ENCODE measurements at regions not wholly inside any gene's neighbourhood (a gene's known extent, or its start where the extent isn't known, plus 50 kb on each side); places are given as distances from the start of the nearest gene placed in this dataset.

DNA sequence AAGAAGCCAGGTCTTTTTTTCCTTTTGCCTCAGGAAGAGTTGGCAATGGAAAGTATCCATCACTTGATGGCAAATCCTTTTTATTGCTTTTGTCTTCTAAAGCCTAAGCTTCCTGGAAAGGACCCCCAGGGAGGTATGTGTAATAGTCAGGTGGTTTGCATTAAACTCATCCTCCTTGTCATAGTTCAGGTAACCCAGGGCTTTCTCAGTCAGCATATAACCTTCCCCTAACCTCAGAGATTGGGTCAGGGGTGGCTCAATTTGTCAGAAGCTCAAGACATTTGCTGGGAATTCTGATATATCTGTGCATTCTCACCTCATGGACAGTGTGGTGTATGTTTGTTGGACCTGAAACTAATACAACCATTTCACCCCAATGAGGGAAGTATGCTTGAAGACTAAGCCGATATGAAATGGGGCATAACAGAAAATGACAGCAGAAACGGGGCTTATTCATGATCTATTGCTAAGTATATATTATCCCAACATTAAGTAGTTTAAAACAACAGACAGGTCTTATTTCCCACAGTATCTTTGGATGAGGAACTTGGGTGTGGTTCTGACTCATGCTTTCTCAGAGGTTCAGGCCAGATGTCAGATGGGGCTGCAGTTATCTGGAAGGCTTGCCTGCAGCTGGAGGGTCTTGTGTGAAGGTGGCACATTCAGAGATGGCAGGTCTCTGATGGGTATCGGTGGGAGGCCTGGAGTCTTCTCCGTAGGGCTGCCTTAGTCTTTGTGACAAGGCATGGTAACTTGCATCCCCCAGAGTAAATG, 135.8 kb upstream of the SPON1 start:
- TF ChIP-seq POLR2A (IDR thresholded peaks at IDR 0.05; ENCODE audit: low read length) (no peak), GATA1 (IDR thresholded peaks at IDR 0.05; ENCODE audit: low read depth, low read length) (no peak)

All from erythroblast (primary cell).